SK-N-SH (cell line): ENCODE measurements at regions not wholly inside any gene's neighbourhood (a gene's known extent, or its start where the extent isn't known, plus 50 kb on each side); places are given as distances from the start of the nearest gene placed in this dataset.

Source experiments
- CTCF ChIA-PET: fragments of 300-600, 350-600 bp; formaldehyde crosslinking; extraction: SDS; loops from one replicate; lab custom pipeline; 2021; lab: Yijun Ruan, JAX
- POLR2A ChIA-PET: fragments of 350-600 bp; sonication (Branson Sonifier 250); formaldehyde crosslinking; extraction: SDS; loops from one replicate; lab custom pipeline; 2020; ENCODE audit warnings: antibody characterized with exemption, inconsistent platforms; lab: Yijun Ruan, JAX
- DNase-seq: peaks from one replicate; pipeline ENCODE4 v3.0.0; 2012
- H2AFZ ChIP-seq: fragments of 200-600 bp; sonication (generic); 2 replicates; pipeline ENCODE4 v1.8.1; 2016; ENCODE audit warnings: antibody characterized with exemption, mild to moderate bottlenecking, low read depth
- H3F3A ChIP-seq: fragments of 200-600 bp; sonication (generic); replicated peaks from 2 replicates; pipeline ENCODE3; 2016; ENCODE audit warnings: antibody characterized with exemption, mild to moderate bottlenecking; ENCODE audit not compliant: insufficient read depth
- H3K27ac ChIP-seq, 2 experiments: fragments of 200-500 bp in 1 of 2; fragments of 200-600 bp in 1 of 2; sonication (Bioruptor generic) in 1 of 2; sonication (generic), shearing (Covaris generic) in 1 of 2; 2 replicates each; pipeline versions ENCODE4 v1.5.1 to v1.6.1; 2014 to 2016; ENCODE audit warnings: low read depth in 2 of 2, inconsistent platforms in 1 of 2, low read length in 1 of 2, mild to moderate bottlenecking in 1 of 2, mixed read lengths in 1 of 2
- H3K27me3 ChIP-seq: fragments of 200-600 bp; sonication (generic), shearing (Covaris generic); 2 replicates; pipeline ENCODE4 v1.6.1; 2016; ENCODE audit warnings: mixed run types; ENCODE audit not compliant: insufficient read depth
- H3K36me3 ChIP-seq, 2 experiments: fragments of 200-500 bp in 1 of 2; fragments of 200-600 bp in 1 of 2; sonication (Bioruptor generic) in 1 of 2; sonication (generic) in 1 of 2; replicated peaks in 1 of 2; 2 replicates each; pipeline versions ENCODE3 to v1.5.1; 2014 to 2016; ENCODE audit warnings: low read length in 1 of 2, mild to moderate bottlenecking in 1 of 2; ENCODE audit not compliant: insufficient read depth in 2 of 2, control insufficient read depth in 1 of 2
- H3K4me1 ChIP-seq, 2 experiments: fragments of 200-500 bp in 1 of 2; fragments of 200-600 bp in 1 of 2; sonication (Bioruptor generic) in 1 of 2; sonication (generic), shearing (Covaris generic) in 1 of 2; 2 replicates each; pipeline versions ENCODE4 v1.5.1 to v1.6.1; 2014 to 2016; ENCODE audit warnings: low read depth in 1 of 2, low read length in 1 of 2, mixed run types in 1 of 2; ENCODE audit not compliant: insufficient read depth in 2 of 2, control insufficient read depth in 1 of 2
- H3K4me2 ChIP-seq: fragments of 200-600 bp; sonication (generic), shearing (Covaris generic); 2 replicates; pipeline ENCODE4 v1.6.1; 2017; ENCODE audit warnings: mixed run types
- H3K4me3 ChIP-seq, 2 experiments: fragments of 200-500 bp in 1 of 2; fragments of 200-600 bp in 1 of 2; sonication (Bioruptor generic) in 1 of 2; sonication (generic), shearing (Covaris generic) in 1 of 2; 2 replicates each; pipeline versions ENCODE4 v1.5.1 to v1.8.1; 2014 to 2016; ENCODE audit warnings: low read depth in 2 of 2, inconsistent platforms in 1 of 2, low read length in 1 of 2, mild to moderate bottlenecking in 1 of 2, mixed read lengths in 1 of 2, moderate library complexity in 1 of 2
- H3K79me2 ChIP-seq: fragments of 200-600 bp; sonication (generic); 2 replicates; pipeline ENCODE4 v1.8.1; 2017; ENCODE audit warnings: mild to moderate bottlenecking; ENCODE audit not compliant: insufficient read depth
- H3K9ac ChIP-seq: fragments of 200-600 bp; sonication (generic); 2 replicates; pipeline ENCODE4 v1.6.1; 2017; ENCODE audit warnings: mixed run types
- H3K9me2 ChIP-seq: fragments of 200-600 bp; sonication (generic); 2 replicates; pipeline ENCODE4 v1.6.1; 2017; ENCODE audit warnings: mixed run types
- H3K9me3 ChIP-seq: fragments of 200-600 bp; sonication (generic); 2 replicates; pipeline ENCODE4 v1.6.1; 2017; ENCODE audit warnings: mixed run types, mild to moderate bottlenecking, moderate library complexity
- H4K20me1 ChIP-seq: fragments of 200-600 bp; sonication (generic); 2 replicates; pipeline ENCODE4 v1.6.1; 2017; ENCODE audit warnings: mild to moderate bottlenecking, mixed run types; ENCODE audit not compliant: insufficient read depth
- FOXM1 ChIP-seq: IDR thresholded peaks from 2 replicates; pipeline ENCODE4 v1.4.0; 2012; ENCODE audit warnings: low read depth, mild to moderate bottlenecking
- GABPA ChIP-seq: IDR thresholded peaks from 2 replicates; pipeline ENCODE4 v1.4.0; 2012; ENCODE audit warnings: low read depth, mild to moderate bottlenecking
- GATA2 ChIP-seq: sonication (generic); formaldehyde crosslinking; IDR thresholded peaks from 2 replicates; pipeline ENCODE4 v1.5.0; 2020; ENCODE audit warnings: mild to moderate bottlenecking, missing genetic modification reagents
- JUND ChIP-seq: IDR thresholded peaks from 2 replicates; pipeline ENCODE4 v1.4.0; 2012
- MAX ChIP-seq: IDR thresholded peaks from 2 replicates; pipeline ENCODE4 v1.4.0; 2012; ENCODE audit warnings: low read depth
- MEF2A ChIP-seq: IDR thresholded peaks from 2 replicates; pipeline ENCODE4 v1.4.0; 2012; ENCODE audit warnings: low read depth, borderline replicate concordance
- POLR2AphosphoS5 ChIP-seq: IDR thresholded peaks from 2 replicates; pipeline ENCODE4 v1.6.1; 2012; ENCODE audit warnings: low read depth, low read length
- REST ChIP-seq: IDR thresholded peaks from 2 replicates; pipeline ENCODE4 v1.6.1; 2012; ENCODE audit warnings: mild to moderate bottlenecking, low read depth, low read length, moderate library complexity
- TAF1 ChIP-seq: IDR thresholded peaks from 2 replicates; pipeline ENCODE4 v1.6.1; 2012; ENCODE audit warnings: low read depth, mild to moderate bottlenecking, low read length, moderate library complexity, borderline replicate concordance
- TCF12 ChIP-seq: IDR thresholded peaks from 2 replicates; pipeline ENCODE4 v1.4.0; 2012
- ZBTB33 ChIP-seq: IDR thresholded peaks from 2 replicates; pipeline ENCODE4 v1.4.0; 2012; ENCODE audit warnings: low read depth, borderline replicate concordance
- WGBS: methylation state at CpG from one replicate; pipeline ENCODE4 v1.1.6; 2017; ENCODE audit warnings: low lambda C conversion rate; 5-methylcytosine and 5-hydroxymethylcytosine counted together

GRCh38 chr4:64712590-64712989 lies 303.3 kb upstream of the TECRL start:
- Histone ChIP-seq H3K4me3 (no peak overlapping the region), H3K36me3 (no peaks in the 10 kb centered on the region), H3K9me3 (no peaks in the 10 kb centered on the region), H3F3A (no peaks in the 10 kb centered on the region), H2AFZ (no peak overlapping the region), H3K9me2 (no peaks in the 10 kb centered on the region), H3K27me3 (no peaks in the 10 kb centered on the region), H3K9ac (no peak overlapping the region), H3K4me1 (no peaks in the 10 kb centered on the region), H3K27ac (no peak overlapping the region), H4K20me1 (no peaks in the 10 kb centered on the region), H3K4me2 (no peak overlapping the region), H3K79me2 (no peaks in the 10 kb centered on the region)
- ChIA-PET CTCF (interaction anchor here (0.6 to 0.8 kb wide), 2 partner anchors 13 to 1104 kb away, joined by 3 to 4 read pairs; no protein-coding TSS in a partner anchor), POLR2A (no interaction called here)
- no peak for TF ChIP-seq FOXM1
- TF ChIP-seq JUND, result no peak
- TF ChIP-seq POLR2AphosphoS5, result no peak
- no peak for TF ChIP-seq GATA2 (CRISPR knock-in tag)
- TF ChIP-seq REST, result no peak
- no peak for TF ChIP-seq TAF1
- no peak for TF ChIP-seq GABPA
- no peak for TF ChIP-seq MAX
- no peak for TF ChIP-seq MEF2A
- no peak for TF ChIP-seq ZBTB33
- TF ChIP-seq TCF12, result no peak
- no peak for DNase-seq
- 21% methylated on average over 8 of the region's 8 CpGs for WGBS

- WGBS, result 50% methylated on average over 3 of the region's 3 CpGs
- no peaks in the 10 kb centered on the region for H3K27me3 ChIP-seq
- no peaks in the 10 kb centered on the region for H3F3A ChIP-seq
- H3K4me1 ChIP-seq, result no peaks in the 10 kb centered on the region
- no peak for TF ChIP-seq ZBTB33
- no peak overlapping the region for H3K9ac ChIP-seq
- no peak overlapping the region for H3K4me3 ChIP-seq
- H3K79me2 ChIP-seq, result no peaks in the 10 kb centered on the region
- no peak overlapping the region for H3K27ac ChIP-seq
- DNase-seq, result no peak
- ChIA-PET POLR2A (no interaction called here), CTCF (interaction anchor here (0.9 to 1.0 kb wide), 3 partner anchors 8 to 126 kb away, joined by 3 read pairs; no protein-coding TSS in a partner anchor)
- no peak overlapping the region for H2AFZ ChIP-seq
- no peaks in the 10 kb centered on the region for H3K9me2 ChIP-seq
- H4K20me1 ChIP-seq, result no peaks in the 10 kb centered on the region
- H3K36me3 ChIP-seq, result no peaks in the 10 kb centered on the region
- no peaks in the 10 kb centered on the region for H3K9me3 ChIP-seq
- no peak overlapping the region for H3K4me2 ChIP-seq
These were observed 296.7 kb upstream of the TECRL start for GRCh38 chr4:64705989-64706388.
